Pancreas (tissue), 10 donors: ENCODE measurements at regions not wholly inside any gene's neighbourhood (a gene's known extent, or its start where the extent isn't known, plus 50 kb on each side); places are given as distances from the start of the nearest gene placed in this dataset.
A peak's percentile ranks its signal among the peaks of the same experiment; 100 is the strongest.

ENCODE experiments used
- ATAC-seq, 4 donors: fragments of 200-7000 bp; cut with Tn5 transposase; one replicate each; pipeline versions ENCODE4 v1.8.0 to v1.9.1; 2020; ENCODE audit warnings: mild to moderate bottlenecking in 4 of 4, moderate library complexity in 4 of 4
- DNase-seq, 6 donors: peaks; one replicate each; pipeline ENCODE4 v3.0.0-alpha.2; 2020
- FAIRE-seq: peaks from 2 replicates; lab custom pipeline; 2012; peaks lifted over from hg19 to GRCh38; lab: Jason Lieb, UNC
- H3K27ac ChIP-seq, 4 donors: fragments of 200-600 bp; sonication (generic); 1 replicate in 3 of 4; 2 replicates in 1 of 4; pipeline versions ENCODE4 v1.5.0 to v1.8.0; 2020
- H3K27me3 ChIP-seq, 4 donors: fragments of 200-600 bp; one replicate each; pipeline ENCODE4 v1.8.0; 2021
- H3K36me3 ChIP-seq, 3 donors: fragments of 200-600 bp; sonication (generic) in 1 of 3; one replicate each; pipeline versions ENCODE4 v1.5.0 to v1.8.0; 2020 to 2021
- H3K4me1 ChIP-seq, 3 donors: fragments of 200-600 bp; one replicate each; pipeline ENCODE4 v1.8.0; 2021
- H3K4me3 ChIP-seq, 4 donors: fragments of 200-600 bp; sonication (generic) in 2 of 4; one replicate each; pipeline versions ENCODE4 v1.5.0 to v1.8.0; 2020 to 2021
- H3K9me3 ChIP-seq, 4 donors: fragments of 200-600 bp; one replicate each; pipeline ENCODE4 v1.8.0; 2021
- WGBS, 2 donors: extraction: QIAGEN DNeasy Blood & Tissue Kit; methylation state at CpG; one replicate each; pipeline ENCODE4 v1.1.7; 2013; 5-methylcytosine and 5-hydroxymethylcytosine counted together
- intact Hi-C, 3 donors: fragments of 100-400 bp; cut with DNase I; formaldehyde crosslinking; loops; one replicate each; pipeline versions ENCODE4 v1.11.1 to v1.14.2; 2022
- TF ChIP-seq, protein P1 (sequence below), 4 donors: fragments of 200-600 bp; sonication (generic) in 3 of 4; IDR thresholded peaks; one replicate each; pipeline versions ENCODE4 v1.5.0 to v1.8.0; 2021; ENCODE audit warnings: antibody characterized with exemption in 4 of 4
- donor health status: healthy with polysubstance abuse.
- donor health status: DM: no; HTN: no; CAD: no; lungs with moderate emphysema.
- donor health status: DM: no; HTN: no; CAD: no.
- donor health status: control.
- donor health status: control.
- donor health status: Bipolar disorder and iron deficiency.
- donor health status: DM: yes; HTN: yes; CAD: no.
- donor health status: DM: no; HTN: no; CAD: no.
- donor health status: DM: no; HTN: no; CAD: no.
- donor health status: DM: yes; HTN: yes; CAD: no.

DNA sequence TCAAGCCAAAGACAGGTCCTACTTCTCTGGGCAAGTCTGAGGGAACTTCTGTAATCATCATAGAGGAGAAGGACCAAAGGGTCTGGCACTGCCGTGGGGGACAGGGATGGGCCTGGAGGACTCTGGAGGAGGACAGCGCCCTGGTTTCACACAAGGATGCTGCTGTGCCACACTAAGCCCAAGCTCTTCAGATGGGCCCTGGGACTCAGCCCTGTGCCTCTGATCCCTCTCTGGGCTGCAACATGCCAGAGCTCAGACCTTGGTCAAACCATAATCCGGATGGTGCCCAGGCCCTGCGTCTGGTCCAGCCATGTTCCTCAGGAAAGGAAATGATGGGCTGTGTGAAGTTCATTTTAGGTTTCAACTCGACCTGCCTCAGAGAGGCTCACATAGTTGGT is 222.0 kb upstream of the COPS8 start:
- 87 to 93% methylated on average over 5 of the region's 5 CpGs for WGBS, 2 donors
- ATAC-seq (no peak), FAIRE-seq (no peak), DNase-seq (no peak)
- no peaks in the 10 kb centered on the region for H3K27me3 ChIP-seq
- no peaks in the 10 kb centered on the region for H3K4me1 ChIP-seq
- H3K36me3 ChIP-seq, result no peaks in the 10 kb centered on the region
- TF ChIP-seq, protein P1, sequence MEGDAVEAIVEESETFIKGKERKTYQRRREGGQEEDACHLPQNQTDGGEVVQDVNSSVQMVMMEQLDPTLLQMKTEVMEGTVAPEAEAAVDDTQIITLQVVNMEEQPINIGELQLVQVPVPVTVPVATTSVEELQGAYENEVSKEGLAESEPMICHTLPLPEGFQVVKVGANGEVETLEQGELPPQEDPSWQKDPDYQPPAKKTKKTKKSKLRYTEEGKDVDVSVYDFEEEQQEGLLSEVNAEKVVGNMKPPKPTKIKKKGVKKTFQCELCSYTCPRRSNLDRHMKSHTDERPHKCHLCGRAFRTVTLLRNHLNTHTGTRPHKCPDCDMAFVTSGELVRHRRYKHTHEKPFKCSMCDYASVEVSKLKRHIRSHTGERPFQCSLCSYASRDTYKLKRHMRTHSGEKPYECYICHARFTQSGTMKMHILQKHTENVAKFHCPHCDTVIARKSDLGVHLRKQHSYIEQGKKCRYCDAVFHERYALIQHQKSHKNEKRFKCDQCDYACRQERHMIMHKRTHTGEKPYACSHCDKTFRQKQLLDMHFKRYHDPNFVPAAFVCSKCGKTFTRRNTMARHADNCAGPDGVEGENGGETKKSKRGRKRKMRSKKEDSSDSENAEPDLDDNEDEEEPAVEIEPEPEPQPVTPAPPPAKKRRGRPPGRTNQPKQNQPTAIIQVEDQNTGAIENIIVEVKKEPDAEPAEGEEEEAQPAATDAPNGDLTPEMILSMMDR (IDR thresholded peaks at IDR 0.05), result no peak
- no peak overlapping the region for H3K4me3 ChIP-seq
- no peaks in the 10 kb centered on the region for H3K9me3 ChIP-seq
- no peak overlapping the region for H3K27ac ChIP-seq
- intact Hi-C loops, result no loop called here

DNA sequence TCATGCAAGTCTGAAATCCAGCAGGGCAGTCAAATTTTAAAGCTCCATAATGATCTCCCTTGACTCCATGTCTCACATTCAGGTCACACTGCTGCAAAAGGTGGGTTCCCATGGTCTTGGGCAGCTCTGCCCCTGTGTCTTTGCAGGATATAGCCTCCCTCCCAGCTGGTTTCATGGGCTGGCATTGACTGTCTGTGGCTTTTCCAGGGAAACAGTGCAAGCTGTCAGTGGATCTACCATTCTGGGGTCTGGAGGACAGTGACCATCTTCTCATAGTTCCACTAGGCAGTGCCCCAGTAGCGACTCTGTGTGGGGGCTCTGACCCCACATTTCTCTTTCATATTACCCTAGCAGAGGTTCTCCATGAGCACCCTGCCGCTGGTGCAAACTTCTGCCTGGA is 220.6 kb upstream of the COPS8 start:
- 98 to 99% methylated on average over 2 of the region's 2 CpGs for WGBS, 2 donors
- DNase-seq, result no peak
- intact Hi-C loops, result no loop called here
- H3K27me3 ChIP-seq, result no peaks in the 10 kb centered on the region
- no peaks in the 10 kb centered on the region for H3K4me1 ChIP-seq
- TF ChIP-seq, protein P1 (IDR thresholded peaks at IDR 0.05), result no peak
- no peaks in the 10 kb centered on the region for H3K36me3 ChIP-seq
- no peak for FAIRE-seq
- H3K9me3 ChIP-seq, result no peaks in the 10 kb centered on the region
- no peak for ATAC-seq
- no peak overlapping the region for H3K4me3 ChIP-seq
- H3K27ac ChIP-seq, result no peak overlapping the region

DNA sequence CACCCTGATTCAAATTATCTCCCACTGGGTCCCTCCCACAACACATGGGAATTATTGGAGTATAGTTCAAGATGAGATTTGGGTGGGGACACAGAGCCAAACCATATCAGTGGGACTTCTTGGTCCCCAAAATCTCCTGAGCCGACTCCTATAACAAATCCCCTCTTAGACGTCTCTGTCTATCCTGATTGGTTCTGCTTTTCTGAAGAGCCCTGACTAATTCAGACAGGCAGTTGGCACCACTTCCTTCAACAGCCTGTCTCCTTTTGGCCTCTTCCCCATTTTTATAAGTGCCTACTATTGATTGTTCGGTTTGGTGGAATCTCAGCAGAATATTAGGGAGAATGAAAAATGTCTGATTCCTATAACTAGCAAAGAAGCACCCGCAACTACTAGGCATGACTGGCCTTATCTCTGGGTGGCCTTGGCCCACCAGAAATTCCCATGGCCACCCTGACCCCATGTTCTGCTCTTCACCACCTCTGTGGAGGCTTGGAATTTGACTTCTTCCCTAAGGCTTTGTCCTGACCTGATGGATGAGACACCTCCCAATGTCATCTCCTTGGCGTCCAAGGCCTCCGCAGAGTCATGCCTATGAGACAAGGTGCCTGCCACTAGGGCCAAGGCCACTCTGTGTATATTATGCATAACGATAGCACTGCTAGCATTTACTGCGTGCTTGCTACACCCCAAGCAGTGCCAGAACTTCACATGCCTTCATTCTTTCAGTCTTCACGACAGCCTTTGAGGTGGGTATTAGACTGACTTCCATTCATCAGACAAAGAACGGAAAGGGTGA is 218.9 kb upstream of the COPS8 start:
- no peaks in the 10 kb centered on the region for H3K9me3 ChIP-seq
- no peaks in the 10 kb centered on the region for H3K27me3 ChIP-seq
- FAIRE-seq (no peak), ATAC-seq (peak in 1 of 4 donors; percentile 33), DNase-seq (no peak)
- no peak overlapping the region for H3K4me3 ChIP-seq
- WGBS, 2 donors, result 86 to 87% methylated on average over 10 of the region's 10 CpGs
- H3K4me1 ChIP-seq, result peaks cover 0 to 13% (median 5%) of the 10 kb centered on the region in 3 donors
- TF ChIP-seq, protein P1 (IDR thresholded peaks at IDR 0.05), result no peak
- intact Hi-C loops, result no loop called here
- no peak overlapping the region for H3K27ac ChIP-seq
- no peaks in the 10 kb centered on the region for H3K36me3 ChIP-seq

DNA sequence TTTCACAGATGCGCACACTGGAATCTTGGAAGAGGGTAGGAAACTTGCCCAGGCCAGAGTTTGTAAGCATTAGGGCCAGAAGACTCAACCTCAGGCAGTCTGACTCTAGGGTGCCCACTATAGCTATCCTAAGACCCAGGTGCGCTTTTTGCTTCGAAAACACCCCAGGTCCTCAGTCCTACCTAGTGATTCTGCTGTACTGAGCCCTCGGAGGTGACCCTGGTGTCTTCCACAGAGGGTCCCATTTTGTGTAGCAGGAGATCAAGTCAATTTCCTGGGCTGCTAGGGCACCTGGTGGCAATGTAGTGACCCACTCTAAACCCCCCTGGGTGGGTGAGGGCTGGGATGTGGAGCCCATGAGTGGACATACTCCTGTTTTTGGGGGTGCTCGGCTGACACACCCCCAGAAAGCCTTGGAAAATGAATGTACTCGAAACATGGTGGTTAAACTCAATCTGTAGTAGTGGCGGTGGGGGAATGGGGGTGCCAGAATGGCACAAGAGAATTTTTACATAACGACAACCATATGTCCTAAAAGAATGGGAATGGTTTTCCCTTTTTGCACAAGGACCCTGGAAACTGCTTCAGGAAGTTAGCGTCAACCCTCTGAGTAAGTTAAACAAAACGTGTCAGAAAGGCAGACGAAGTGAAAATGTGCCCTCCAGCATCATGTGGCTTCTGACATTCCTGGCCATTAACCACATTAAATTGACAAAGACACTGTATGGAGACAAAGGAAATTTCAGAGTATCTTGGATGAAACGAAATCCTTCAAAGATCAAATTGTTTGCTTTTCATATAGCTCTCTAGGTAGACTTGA is 218.0 kb upstream of the COPS8 start:
- no peak for FAIRE-seq
- Histone ChIP-seq H3K9me3 (no peaks in the 10 kb centered on the region), H3K4me1 (peaks cover 0 to 16% (median 11%) of the 10 kb centered on the region in 3 donors), H3K36me3 (no peaks in the 10 kb centered on the region), H3K27me3 (no peaks in the 10 kb centered on the region), H3K4me3 (no peak overlapping the region), H3K27ac (no peak overlapping the region)
- 85 to 88% methylated on average over 12 of the region's 12 CpGs for WGBS, 2 donors
- no peak for DNase-seq
- intact Hi-C loops, result no loop called here
- TF ChIP-seq, protein P1 (IDR thresholded peaks at IDR 0.05), result no peak
- ATAC-seq, result no peak
